GM18520 (cell line): ENCODE measurements at regions not wholly inside any gene's neighbourhood (a gene's known extent, or its start where the extent isn't known, plus 50 kb on each side); places are given as distances from the start of the nearest gene placed in this dataset.

Experiments used
- ATAC-seq: cut with Tn5 transposase; IDR thresholded peaks from one replicate; pipeline ENCODE4 v1.9.1; 2021; ENCODE audit not compliant: unreplicated experiment

- ATAC-seq, result no peak
These were observed 57.4 kb upstream of the EPB41L3 start for GRCh38 chr18:5601188-5601624.

- ATAC-seq, result no peak
These were observed 56.7 kb upstream of the EPB41L3 start for GRCh38 chr18:5600378-5601071.

- ATAC-seq, result no peak
These were observed 52.8 kb upstream of the EPB41L3 start for GRCh38 chr18:5596585-5596984.
